ENCODE measurements at regions not wholly inside any gene's neighbourhood (a gene's known extent, or its start where the extent isn't known, plus 50 kb on each side); places are given as distances from the start of the nearest gene placed in this dataset.
"Not testable (repeated sequence)": the region's sequence is repeated elsewhere in the genome, so short reads cannot be mapped to it uniquely, and the experiment has no call there.

GRCh38 chr1:5165762-5166161 lies 511.4 kb downstream of the AJAP1 start:
- no peak for DNase-seq

- DNase-seq: no peak
These were observed 509.7 kb downstream of the AJAP1 start for GRCh38 chr1:5164158-5164557.

- DNase-seq: no peak
These were observed 507.0 kb downstream of the AJAP1 start for GRCh38 chr1:5161372-5161771.

- no peak for DNase-seq
These were observed 502.8 kb downstream of the AJAP1 start for GRCh38 chr1:5157175-5157574.

GRCh38 chr1:5156416-5157120 lies 502.2 kb downstream of the AJAP1 start:
- DNase-seq: no peak

GRCh38 chr1:5151511-5151910 lies 497.1 kb downstream of the AJAP1 start:
- DNase-seq: no peak

GRCh38 chr1:5150191-5150590 lies 495.8 kb downstream of the AJAP1 start:
- DNase-seq: no peak

GRCh38 chr1:5147806-5148205 lies 493.4 kb downstream of the AJAP1 start:
- DNase-seq: no peak

- no peak for DNase-seq
These were observed 488.0 kb downstream of the AJAP1 start for GRCh38 chr1:5142389-5142788.

GRCh38 chr1:5141750-5142149 lies 487.3 kb downstream of the AJAP1 start:
- DNase-seq: no peak

GRCh38 chr1:5140962-5141361 lies 486.6 kb downstream of the AJAP1 start:
- DNase-seq: no peak

- DNase-seq: no peak
These were observed 485.7 kb downstream of the AJAP1 start for GRCh38 chr1:5140136-5140535.

- DNase-seq: no peak
These were observed 475.4 kb downstream of the AJAP1 start for GRCh38 chr1:5129746-5130355.

GRCh38 chr1:5125208-5125607 lies 470.8 kb downstream of the AJAP1 start:
- DNase-seq: no peak

GRCh38 chr1:5120559-5120958 lies 466.1 kb downstream of the AJAP1 start:
- DNase-seq: no peak

GRCh38 chr1:5119366-5120234 lies 465.2 kb downstream of the AJAP1 start:
- no peak for DNase-seq

GRCh38 chr1:5118771-5119170 lies 464.4 kb downstream of the AJAP1 start:
- DNase-seq: not testable (repeated sequence)

- DNase-seq: not testable (repeated sequence)
These were observed 463.9 kb downstream of the AJAP1 start for GRCh38 chr1:5118292-5118691.

GRCh38 chr1:5111581-5111980 lies 457.2 kb downstream of the AJAP1 start:
- no peak for DNase-seq

- no peak for DNase-seq
These were observed 456.1 kb downstream of the AJAP1 start for GRCh38 chr1:5110508-5110907.

- DNase-seq: no peak
These were observed 455.2 kb downstream of the AJAP1 start for GRCh38 chr1:5109633-5110032.

- no peak for DNase-seq
These were observed 454.3 kb downstream of the AJAP1 start for GRCh38 chr1:5108740-5109139.

GRCh38 chr1:5105744-5106143 lies 451.3 kb downstream of the AJAP1 start:
- no peak for DNase-seq

- no peak for DNase-seq
These were observed 445.1 kb downstream of the AJAP1 start for GRCh38 chr1:5099558-5099957.

Measured in hematopoietic multipotent progenitor cell treated with erythropoietin and hydrocortisone succinate and interleukin-3 and kit ligand, for 4 days (in vitro differentiated cells).